ENCODE measurements at regions not wholly inside any gene's neighbourhood (a gene's known extent, or its start where the extent isn't known, plus 50 kb on each side); places are given as distances from the start of the nearest gene placed in this dataset.

DNA sequence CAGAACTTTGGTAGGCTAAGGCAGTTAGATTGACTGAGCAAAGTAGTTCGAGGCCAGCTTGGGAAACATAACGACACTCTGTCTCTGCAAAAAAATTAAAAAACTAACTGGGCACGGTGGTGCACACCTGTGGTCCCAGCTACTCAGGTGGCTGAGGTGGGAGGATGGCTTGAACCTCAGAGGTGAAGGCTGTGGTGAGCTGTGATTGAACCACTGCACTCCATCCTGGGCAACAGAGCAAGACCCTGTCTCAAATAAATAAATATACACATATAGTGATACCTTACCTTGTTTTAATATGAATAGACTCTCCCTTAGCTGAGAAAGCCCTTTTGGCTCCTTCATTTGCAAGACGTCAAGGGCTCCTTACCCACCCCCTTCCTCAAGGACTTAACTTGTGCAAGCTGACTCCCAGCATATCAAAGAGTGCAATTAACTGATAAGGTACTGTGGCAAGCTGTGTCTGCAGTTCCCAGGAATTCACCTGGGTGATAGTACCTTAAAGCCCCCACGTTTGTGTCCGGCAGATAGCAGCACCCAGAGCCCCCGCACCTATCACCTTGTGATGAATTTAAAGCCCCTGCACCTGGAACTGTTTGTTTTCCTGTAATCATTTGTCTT, 655.6 kb upstream of the GALNTL6 start:
- Histone ChIP-seq H3K9me3 (ENCODE audit: control insufficient read depth, low read length) (peaks cover 7% of the 10 kb centered on the region), H3K27me3 (ENCODE audit: control insufficient read depth, insufficient read depth, low read length, poor library complexity, severe bottlenecking) (no peaks in the 10 kb centered on the region), H3K27ac (ENCODE audit: low read depth, low read length) (no peak overlapping the region), H3K9ac (ENCODE audit: extremely low read depth, low read length, poor library complexity, severe bottlenecking) (peak overlapping the region; percentile 32), H3K36me3 (ENCODE audit: control insufficient read depth, insufficient read depth, low read length) (no peaks in the 10 kb centered on the region), H3K4me1 (ENCODE audit: control insufficient read depth, insufficient read depth, low read length) (peaks cover 5% of the 10 kb centered on the region), H3K4me3 (ENCODE audit: low read length) (peak overlapping the region; percentile 69)
- Mint-ChIP-seq H3K9me3 (peaks cover 10% of the 10 kb centered on the region), H3K27ac (peak overlapping the region; percentile 97), H3K4me1 (peaks cover 25% of the 10 kb centered on the region), H3K36me3 (ENCODE audit: low read depth) (peaks cover 18% of the 10 kb centered on the region), H3K27me3 (ENCODE audit: insufficient read depth) (no peaks in the 10 kb centered on the region), H3K4me3 (peak overlapping the region; percentile 43)
- 50 to 76% methylated on average over 5 to 7 of the region's 7 CpGs for WGBS, 2 experiments (ENCODE audit: insufficient coverage in 1 of 2, insufficient read length in 1 of 2)
- DNase-seq: peak; percentile 71
- TF ChIP-seq, protein P1, sequence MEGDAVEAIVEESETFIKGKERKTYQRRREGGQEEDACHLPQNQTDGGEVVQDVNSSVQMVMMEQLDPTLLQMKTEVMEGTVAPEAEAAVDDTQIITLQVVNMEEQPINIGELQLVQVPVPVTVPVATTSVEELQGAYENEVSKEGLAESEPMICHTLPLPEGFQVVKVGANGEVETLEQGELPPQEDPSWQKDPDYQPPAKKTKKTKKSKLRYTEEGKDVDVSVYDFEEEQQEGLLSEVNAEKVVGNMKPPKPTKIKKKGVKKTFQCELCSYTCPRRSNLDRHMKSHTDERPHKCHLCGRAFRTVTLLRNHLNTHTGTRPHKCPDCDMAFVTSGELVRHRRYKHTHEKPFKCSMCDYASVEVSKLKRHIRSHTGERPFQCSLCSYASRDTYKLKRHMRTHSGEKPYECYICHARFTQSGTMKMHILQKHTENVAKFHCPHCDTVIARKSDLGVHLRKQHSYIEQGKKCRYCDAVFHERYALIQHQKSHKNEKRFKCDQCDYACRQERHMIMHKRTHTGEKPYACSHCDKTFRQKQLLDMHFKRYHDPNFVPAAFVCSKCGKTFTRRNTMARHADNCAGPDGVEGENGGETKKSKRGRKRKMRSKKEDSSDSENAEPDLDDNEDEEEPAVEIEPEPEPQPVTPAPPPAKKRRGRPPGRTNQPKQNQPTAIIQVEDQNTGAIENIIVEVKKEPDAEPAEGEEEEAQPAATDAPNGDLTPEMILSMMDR (conservative IDR thresholded peaks at IDR 0.05): no peak

- no peaks in the 10 kb centered on the region for H3K9me3 ChIP-seq (ENCODE audit: control insufficient read depth, low read length)
- no CpG with 5 or more reads among the region's 1 CpG for WGBS, 2 experiments (ENCODE audit: insufficient coverage in 1 of 2, insufficient read length in 1 of 2)
- Mint-ChIP-seq H3K27ac (no peak overlapping the region), H3K36me3 (ENCODE audit: low read depth) (no peaks in the 10 kb centered on the region), H3K27me3 (ENCODE audit: insufficient read depth) (no peaks in the 10 kb centered on the region), H3K4me3 (no peak overlapping the region), H3K9me3 (no peaks in the 10 kb centered on the region), H3K4me1 (peaks cover 5% of the 10 kb centered on the region)
- no peaks in the 10 kb centered on the region for H3K4me1 ChIP-seq (ENCODE audit: control insufficient read depth, insufficient read depth, low read length)
- TF ChIP-seq, protein P1 (conservative IDR thresholded peaks at IDR 0.05): no peak
- no peaks in the 10 kb centered on the region for H3K36me3 ChIP-seq (ENCODE audit: control insufficient read depth, insufficient read depth, low read length)
- H3K9ac ChIP-seq (ENCODE audit: extremely low read depth, low read length, poor library complexity, severe bottlenecking): no peak overlapping the region
- H3K27me3 ChIP-seq (ENCODE audit: control insufficient read depth, insufficient read depth, low read length, poor library complexity, severe bottlenecking): no peaks in the 10 kb centered on the region
- no peak for DNase-seq
- H3K4me3 ChIP-seq (ENCODE audit: low read length): no peak overlapping the region
- no peak overlapping the region for H3K27ac ChIP-seq (ENCODE audit: low read depth, low read length)
These were observed 670.6 kb upstream of the GALNTL6 start for GRCh38 chr4:171142639-171143038.

GRCh38 chr4:171142045-171142444, 671.2 kb upstream of the GALNTL6 start:
- no peak overlapping the region for H3K27ac Mint-ChIP-seq
- H3K9me3 ChIP-seq (ENCODE audit: control insufficient read depth, low read length): no peaks in the 10 kb centered on the region

More at GRCh38 chr4:171142045-171142444, 671.2 kb upstream of the GALNTL6 start:
- H3K4me1 ChIP-seq (ENCODE audit: control insufficient read depth, insufficient read depth, low read length): no peaks in the 10 kb centered on the region
- no peak overlapping the region for H3K27ac ChIP-seq (ENCODE audit: low read depth, low read length)
- no peak for DNase-seq
- Mint-ChIP-seq H3K4me1 (peaks cover 5% of the 10 kb centered on the region), H3K9me3 (no peaks in the 10 kb centered on the region), H3K27me3 (ENCODE audit: insufficient read depth) (no peaks in the 10 kb centered on the region), H3K36me3 (ENCODE audit: low read depth) (no peaks in the 10 kb centered on the region), H3K4me3 (no peak overlapping the region)
- 86 to 100% methylated on average over 1 of the region's 1 CpG for WGBS, 2 experiments (ENCODE audit: insufficient coverage in 1 of 2, insufficient read length in 1 of 2)
- H3K4me3 ChIP-seq (ENCODE audit: low read length): no peak overlapping the region
- no peak overlapping the region for H3K9ac ChIP-seq (ENCODE audit: extremely low read depth, low read length, poor library complexity, severe bottlenecking)
- no peaks in the 10 kb centered on the region for H3K27me3 ChIP-seq (ENCODE audit: control insufficient read depth, insufficient read depth, low read length, poor library complexity, severe bottlenecking)
- TF ChIP-seq, protein P1 (conservative IDR thresholded peaks at IDR 0.05): no peak
- no peaks in the 10 kb centered on the region for H3K36me3 ChIP-seq (ENCODE audit: control insufficient read depth, insufficient read depth, low read length)
